IPS DF 6.9 (cell line): ENCODE measurements at regions not wholly inside any gene's neighbourhood (a gene's known extent, or its start where the extent isn't known, plus 50 kb on each side); places are given as distances from the start of the nearest gene placed in this dataset.

Source experiments
- DNase-seq: peaks from one replicate; pipeline ENCODE4 v3.0.0-alpha.2; 2013; ENCODE audit warnings: low read depth, low spot score
- H3K27ac ChIP-seq: one replicate; pipeline ENCODE4 v1.5.1; 2013; ENCODE audit warnings: low read length, control low read depth
- H3K27me3 ChIP-seq: 2 replicates; pipeline ENCODE4 v1.6.1; 2013; ENCODE audit warnings: mild to moderate bottlenecking, low read length; ENCODE audit not compliant: control insufficient read depth, insufficient read depth
- H3K36me3 ChIP-seq: 2 replicates; pipeline ENCODE4 v1.6.1; 2013; ENCODE audit warnings: low read length; ENCODE audit not compliant: control insufficient read depth, insufficient read depth
- H3K4me1 ChIP-seq: 2 replicates; pipeline ENCODE4 v1.6.1; 2013; ENCODE audit warnings: low read length; ENCODE audit not compliant: control insufficient read depth, insufficient read depth
- H3K4me3 ChIP-seq: 2 replicates; pipeline ENCODE4 v1.5.1; 2013; ENCODE audit warnings: mild to moderate bottlenecking, low read length
- H3K9me3 ChIP-seq: 2 replicates; pipeline ENCODE4 v1.6.1; 2013; ENCODE audit warnings: low read length, inconsistent platforms; ENCODE audit not compliant: control insufficient read depth, insufficient read depth
- WGBS: extraction: QIAGEN DNeasy Blood & Tissue Kit; methylation state at CpG from one replicate; pipeline ENCODE4 v1.1.7; 2013; ENCODE audit warnings: mixed read lengths, missing lambda C conversion rate; ENCODE audit not compliant: insufficient read length, insufficient coverage; 5-methylcytosine and 5-hydroxymethylcytosine counted together

- H3K4me3 ChIP-seq: no peak overlapping the region
- no peak for DNase-seq
- H3K9me3 ChIP-seq: no peaks in the 10 kb centered on the region
- no peak overlapping the region for H3K27ac ChIP-seq
- no CpG with 5 or more reads among the region's 3 CpGs for WGBS
- H3K36me3 ChIP-seq: no peaks in the 10 kb centered on the region
- no peaks in the 10 kb centered on the region for H3K27me3 ChIP-seq
- H3K4me1 ChIP-seq: no peaks in the 10 kb centered on the region
These were observed 384.0 kb downstream of the PLK2 start for GRCh38 chr5:58075907-58076306.

DNA sequence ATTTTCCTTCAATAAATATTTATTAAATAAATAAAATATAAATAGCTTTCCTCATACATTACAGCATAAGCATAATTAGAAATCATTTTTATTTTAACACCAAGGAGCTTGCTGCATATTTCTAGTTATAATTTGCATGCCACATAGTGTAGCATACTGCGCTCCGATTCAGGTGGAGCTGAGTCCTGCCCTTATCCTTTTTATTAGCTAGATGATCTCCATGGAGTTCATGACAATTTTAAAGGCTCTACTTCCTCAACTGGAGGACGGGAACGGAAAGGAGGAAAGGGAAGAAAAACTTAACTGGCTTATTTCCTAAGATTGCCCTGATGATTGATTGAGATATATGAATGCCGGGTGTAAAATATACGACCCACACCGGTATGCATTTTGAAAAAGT, 385.2 kb downstream of the PLK2 start:
- H3K36me3 ChIP-seq: no peaks in the 10 kb centered on the region
- WGBS: no CpG with 5 or more reads among the region's 7 CpGs
- DNase-seq: no peak
- no peaks in the 10 kb centered on the region for H3K9me3 ChIP-seq
- H3K4me3 ChIP-seq: no peak overlapping the region
- no peaks in the 10 kb centered on the region for H3K27me3 ChIP-seq
- no peaks in the 10 kb centered on the region for H3K4me1 ChIP-seq
- H3K27ac ChIP-seq: no peak overlapping the region

DNA sequence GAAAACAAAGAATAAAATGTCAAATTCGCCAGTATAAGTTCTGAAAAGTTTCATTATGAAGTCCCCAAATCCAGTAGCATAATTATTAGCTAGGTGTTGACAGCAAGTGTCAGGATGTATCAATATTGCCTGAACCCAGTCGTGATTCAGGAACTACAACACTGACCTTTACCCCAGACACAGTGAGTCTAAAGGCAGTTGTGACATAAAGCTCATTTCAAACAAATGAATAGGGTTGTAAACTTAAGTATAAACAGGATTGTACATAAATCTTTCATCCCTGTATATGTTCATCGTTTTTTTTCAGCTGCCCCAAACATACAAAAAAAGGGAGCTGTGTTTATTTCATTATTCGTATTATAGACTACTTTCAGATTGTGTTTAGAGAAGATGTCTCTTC, 385.7 kb downstream of the PLK2 start:
- DNase-seq: no peak
- no peak overlapping the region for H3K4me3 ChIP-seq
- H3K4me1 ChIP-seq: no peaks in the 10 kb centered on the region
- no peaks in the 10 kb centered on the region for H3K36me3 ChIP-seq
- no peak overlapping the region for H3K27ac ChIP-seq
- no peaks in the 10 kb centered on the region for H3K27me3 ChIP-seq
- no CpG with 5 or more reads among the region's 4 CpGs for WGBS
- no peaks in the 10 kb centered on the region for H3K9me3 ChIP-seq

GRCh38 chr5:58073243-58073642, 386.6 kb downstream of the PLK2 start:
- no peaks in the 10 kb centered on the region for H3K4me1 ChIP-seq
- H3K27me3 ChIP-seq: no peaks in the 10 kb centered on the region
- DNase-seq: no peak
- no peaks in the 10 kb centered on the region for H3K36me3 ChIP-seq
- no peak overlapping the region for H3K27ac ChIP-seq
- no peak overlapping the region for H3K4me3 ChIP-seq
- WGBS: no CpG with 5 or more reads among the region's 2 CpGs
- H3K9me3 ChIP-seq: no peaks in the 10 kb centered on the region

DNA sequence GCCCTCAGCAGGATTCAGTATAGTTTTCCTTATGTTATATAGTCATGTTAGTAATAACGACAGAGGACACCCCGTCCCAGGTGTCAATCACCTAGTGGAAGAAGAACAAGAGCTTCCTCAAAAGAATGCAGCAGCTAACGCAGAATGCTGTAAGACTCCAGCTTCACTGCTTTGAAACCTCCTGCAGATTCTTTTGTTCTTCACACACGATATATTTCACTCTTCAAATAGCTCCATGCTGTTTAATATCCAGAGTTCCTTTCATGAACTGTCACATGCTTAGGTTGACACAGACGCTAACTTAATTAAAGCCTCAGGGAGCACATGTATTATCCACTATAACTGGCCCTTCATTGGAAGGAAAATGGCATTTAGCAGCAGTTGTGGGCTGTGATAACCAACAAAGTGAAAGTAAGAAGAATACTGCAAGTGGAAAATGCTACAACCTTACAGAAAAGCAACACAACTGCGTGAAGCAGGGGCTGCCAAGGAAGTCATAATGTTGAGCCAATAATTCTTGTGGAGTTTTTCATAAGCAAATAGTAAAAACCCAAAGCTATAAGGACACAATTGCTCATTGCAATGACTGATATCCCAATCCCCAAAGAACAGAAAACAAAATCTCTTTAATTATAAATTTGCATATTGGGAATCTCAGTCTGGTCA, 387.5 kb downstream of the PLK2 start:
- Histone ChIP-seq H3K9me3 (no peaks in the 10 kb centered on the region), H3K4me1 (no peaks in the 10 kb centered on the region), H3K27me3 (no peaks in the 10 kb centered on the region), H3K36me3 (no peaks in the 10 kb centered on the region), H3K4me3 (no peak overlapping the region), H3K27ac (no peak overlapping the region)
- no peak for DNase-seq
- no CpG with 5 or more reads among the region's 6 CpGs for WGBS

- H3K4me1 ChIP-seq: no peaks in the 10 kb centered on the region
- no peak overlapping the region for H3K4me3 ChIP-seq
- no peak overlapping the region for H3K27ac ChIP-seq
- H3K9me3 ChIP-seq: no peaks in the 10 kb centered on the region
- WGBS: no CpG with 5 or more reads among the region's 4 CpGs
- no peak for DNase-seq
- no peaks in the 10 kb centered on the region for H3K36me3 ChIP-seq
- no peaks in the 10 kb centered on the region for H3K27me3 ChIP-seq
These were observed 388.3 kb downstream of the PLK2 start for GRCh38 chr5:58071566-58071965.

- no peaks in the 10 kb centered on the region; the same call in 1 of the 2 replicates for H3K4me1 ChIP-seq
- no peaks in the 10 kb centered on the region for H3K27me3 ChIP-seq
- no peaks in the 10 kb centered on the region for H3K9me3 ChIP-seq
- no CpG with 5 or more reads among the region's 4 CpGs for WGBS
- no peak for DNase-seq
- H3K27ac ChIP-seq: no peak overlapping the region
- no peaks in the 10 kb centered on the region for H3K36me3 ChIP-seq
- no peak overlapping the region for H3K4me3 ChIP-seq
These were observed 390.0 kb downstream of the PLK2 start for GRCh38 chr5:58069846-58070245.

- Histone ChIP-seq H3K4me3 (no peak overlapping the region), H3K27me3 (no peaks in the 10 kb centered on the region), H3K27ac (no peak overlapping the region), H3K36me3 (no peaks in the 10 kb centered on the region), H3K4me1 (no peaks in the 10 kb centered on the region; the same call in 1 of the 2 replicates), H3K9me3 (no peaks in the 10 kb centered on the region)
- no CpG with 5 or more reads among the region's 31 CpGs for WGBS
- DNase-seq: no peak
These were observed 390.7 kb downstream of the PLK2 start for GRCh38 chr5:58069016-58069705.

DNA sequence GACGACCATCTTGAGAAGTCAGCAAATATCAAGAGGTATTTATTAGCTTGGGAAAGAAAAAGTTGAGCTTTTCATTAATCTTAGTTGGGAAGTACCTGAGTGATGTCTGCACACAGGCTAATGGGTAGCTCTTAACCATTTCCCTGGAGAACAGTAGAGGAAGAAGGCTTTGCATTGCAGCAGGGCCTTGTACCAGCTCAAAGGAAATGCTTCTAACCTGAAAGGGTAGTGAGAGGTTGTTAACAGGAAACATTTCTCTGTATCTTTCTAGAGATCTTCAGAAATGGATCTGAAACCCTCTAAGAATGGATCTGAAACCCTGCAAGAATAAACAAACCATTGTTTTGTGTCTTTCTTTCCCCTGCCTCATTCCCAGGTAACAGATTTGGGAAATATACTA, 393.3 kb downstream of the PLK2 start:
- H3K4me3 ChIP-seq: no peak overlapping the region
- no peaks in the 10 kb centered on the region; the same call in 1 of the 2 replicates for H3K4me1 ChIP-seq
- H3K27me3 ChIP-seq: no peaks in the 10 kb centered on the region
- H3K9me3 ChIP-seq: no peaks in the 10 kb centered on the region
- no peak for DNase-seq
- WGBS: no CpG with 5 or more reads among the region's 1 CpG
- H3K27ac ChIP-seq: no peak overlapping the region
- no peaks in the 10 kb centered on the region for H3K36me3 ChIP-seq

DNA sequence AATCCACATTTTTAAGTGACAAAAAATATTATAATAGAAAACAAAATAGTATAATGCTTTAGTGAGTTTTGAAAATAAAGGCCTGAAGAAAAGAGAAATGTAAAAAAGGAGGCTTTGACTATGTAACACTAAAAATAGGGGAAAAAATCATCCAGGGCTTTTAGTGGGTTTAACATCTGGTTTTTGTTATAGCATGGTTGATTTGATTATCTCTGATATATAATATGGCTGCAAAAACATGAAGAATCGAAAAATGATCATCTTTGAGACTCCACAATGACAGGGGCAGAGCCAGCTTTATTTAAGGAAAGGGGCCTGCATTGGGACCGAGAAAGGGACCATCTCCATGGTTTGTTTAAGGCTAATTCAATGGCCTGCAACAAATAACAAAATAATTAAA, 393.8 kb downstream of the PLK2 start:
- Histone ChIP-seq H3K9me3 (no peaks in the 10 kb centered on the region), H3K27ac (no peak overlapping the region), H3K27me3 (no peaks in the 10 kb centered on the region), H3K4me3 (no peak overlapping the region), H3K36me3 (no peaks in the 10 kb centered on the region), H3K4me1 (no peaks in the 10 kb centered on the region; the same call in 1 of the 2 replicates)
- no peak for DNase-seq
- WGBS: no CpG with 5 or more reads among the region's 2 CpGs

DNA sequence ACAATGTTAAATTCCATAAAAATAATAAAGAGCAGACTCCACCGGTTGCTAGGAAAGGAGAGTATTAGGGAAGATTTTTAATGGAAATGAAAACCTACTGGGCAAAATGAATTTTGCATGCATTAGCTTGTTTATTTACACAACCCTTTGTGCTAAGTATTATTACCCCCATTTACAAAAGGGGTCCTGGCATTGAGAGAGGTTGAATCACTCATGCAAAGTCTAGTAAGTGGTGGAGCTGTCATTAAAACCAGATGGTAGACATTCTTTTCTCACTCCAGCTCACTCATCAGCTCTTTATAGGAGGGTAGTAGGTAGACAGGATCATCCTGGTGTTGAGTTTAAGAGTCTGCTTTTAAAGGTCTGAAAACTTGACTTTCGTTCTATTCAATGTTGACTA, 395.1 kb downstream of the PLK2 start:
- no peak for DNase-seq
- Histone ChIP-seq H3K27me3 (no peaks in the 10 kb centered on the region), H3K9me3 (no peaks in the 10 kb centered on the region), H3K36me3 (no peaks in the 10 kb centered on the region), H3K27ac (no peak overlapping the region), H3K4me1 (no peaks in the 10 kb centered on the region; the same call in 1 of the 2 replicates), H3K4me3 (no peak overlapping the region)
- WGBS: no CpG with 5 or more reads among the region's 2 CpGs
